ENCODE measurements at regions not wholly inside any gene's neighbourhood (a gene's known extent, or its start where the extent isn't known, plus 50 kb on each side); places are given as distances from the start of the nearest gene placed in this dataset.

- TF ChIP-seq CTCF (conservative IDR thresholded peaks at IDR 0.05; ENCODE audit: low read length) (no peak), EZH2phosphoT487 (IDR thresholded peaks at IDR 0.05; ENCODE audit: borderline replicate concordance) (no peak)
Measured at GRCh38 chr12:9405886-9406563, 197.8 kb upstream of the PZP start.

All from Loucy (cell line).